Liver (tissue), 3 donors: ENCODE measurements at regions not wholly inside any gene's neighbourhood (a gene's known extent, or its start where the extent isn't known, plus 50 kb on each side); places are given as distances from the start of the nearest gene placed in this dataset.

Experiments used
- JUND ChIP-seq, 2 donors: IDR thresholded peaks; 2 replicates each; pipeline ENCODE4 v1.6.1; 2016; ENCODE audit warnings: antibody characterized with exemption in 2 of 2
- TF ChIP-seq, protein P1 (sequence below): fragments of 150-350 bp; IDR thresholded peaks from 2 replicates; pipeline ENCODE4 v1.5.1; 2017; ENCODE audit warnings: improper control_type of control experiment, low read depth, low read length; ENCODE audit not compliant: missing input control
- donor health status: healthy.
- donor health status: healthy.

DNA sequence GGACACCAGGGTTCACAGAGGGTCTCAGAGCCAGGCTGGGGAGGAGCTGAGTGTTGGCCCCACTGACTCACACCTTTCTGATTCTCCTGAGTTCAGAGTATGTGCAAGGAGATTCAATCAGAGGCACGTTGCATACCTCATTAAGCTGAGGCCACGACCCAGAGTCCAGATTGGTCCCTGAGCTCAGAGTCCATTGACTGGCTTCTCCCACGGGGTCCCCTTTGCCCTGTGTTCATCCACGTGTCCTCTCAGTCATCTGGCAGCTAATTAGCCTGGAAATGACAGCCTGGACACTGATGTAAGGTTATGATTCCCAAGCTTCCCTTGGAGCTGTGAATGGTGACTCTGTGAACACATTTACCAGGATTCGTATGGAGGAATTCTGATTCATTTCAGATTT is 267.2 kb downstream of the SH3BP4 start:
- TF ChIP-seq, protein P1, sequence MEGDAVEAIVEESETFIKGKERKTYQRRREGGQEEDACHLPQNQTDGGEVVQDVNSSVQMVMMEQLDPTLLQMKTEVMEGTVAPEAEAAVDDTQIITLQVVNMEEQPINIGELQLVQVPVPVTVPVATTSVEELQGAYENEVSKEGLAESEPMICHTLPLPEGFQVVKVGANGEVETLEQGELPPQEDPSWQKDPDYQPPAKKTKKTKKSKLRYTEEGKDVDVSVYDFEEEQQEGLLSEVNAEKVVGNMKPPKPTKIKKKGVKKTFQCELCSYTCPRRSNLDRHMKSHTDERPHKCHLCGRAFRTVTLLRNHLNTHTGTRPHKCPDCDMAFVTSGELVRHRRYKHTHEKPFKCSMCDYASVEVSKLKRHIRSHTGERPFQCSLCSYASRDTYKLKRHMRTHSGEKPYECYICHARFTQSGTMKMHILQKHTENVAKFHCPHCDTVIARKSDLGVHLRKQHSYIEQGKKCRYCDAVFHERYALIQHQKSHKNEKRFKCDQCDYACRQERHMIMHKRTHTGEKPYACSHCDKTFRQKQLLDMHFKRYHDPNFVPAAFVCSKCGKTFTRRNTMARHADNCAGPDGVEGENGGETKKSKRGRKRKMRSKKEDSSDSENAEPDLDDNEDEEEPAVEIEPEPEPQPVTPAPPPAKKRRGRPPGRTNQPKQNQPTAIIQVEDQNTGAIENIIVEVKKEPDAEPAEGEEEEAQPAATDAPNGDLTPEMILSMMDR = no peak
- TF ChIP-seq JUND (IDR thresholded peaks at IDR 0.05) = no peak
